OCI-LY1 (cell line): ENCODE measurements at regions not wholly inside any gene's neighbourhood (a gene's known extent, or its start where the extent isn't known, plus 50 kb on each side); places are given as distances from the start of the nearest gene placed in this dataset.

ENCODE experiments used
- CTCF ChIP-seq: fragments of 200-600 bp; sonication (generic), shearing (Covaris generic); IDR thresholded peaks from 2 replicates; pipeline ENCODE4 v1.5.1; 2017; ENCODE audit warnings: mild to moderate bottlenecking, antibody characterized with exemption, low read length, moderate library complexity, mixed read lengths
- EZH2 ChIP-seq: fragments of 200-600 bp; sonication (generic), shearing (Covaris generic); IDR thresholded peaks from 2 replicates; pipeline ENCODE4 v1.8.0; 2017; ENCODE audit warnings: borderline replicate concordance, mixed run types, mild to moderate bottlenecking, antibody characterized with exemption, low read length, moderate library complexity, mixed read lengths

GRCh38 chr16:6209355-6209930, 1111.8 kb upstream of the EEF2KMT start:
- TF ChIP-seq EZH2 (no peak), CTCF (no peak)
